Suppressor macrophage treated with lipopolysaccharide for 4 hours (primary cell): ENCODE measurements at regions not wholly inside any gene's neighbourhood (a gene's known extent, or its start where the extent isn't known, plus 50 kb on each side); places are given as distances from the start of the nearest gene placed in this dataset.
"Not testable (repeated sequence)": the region's sequence is repeated elsewhere in the genome, so short reads cannot be mapped to it uniquely, and the experiment has no call there.

Experiments
- DNase-seq: peaks from one replicate; pipeline ENCODE4 v3.0.0-alpha.2; 2020

- no peak for DNase-seq
These were observed 113.7 kb upstream of the CREB1 start for GRCh38 chr2:207416111-207416510.

- DNase-seq, result no peak
These were observed 112.9 kb upstream of the CREB1 start for GRCh38 chr2:207416900-207417299.

GRCh38 chr2:207417301-207417718 is 112.5 kb upstream of the CREB1 start:
- DNase-seq, result no peak

- no peak for DNase-seq
These were observed 111.3 kb upstream of the CREB1 start for GRCh38 chr2:207418419-207418818.

- no peak for DNase-seq
These were observed 110.4 kb upstream of the CREB1 start for GRCh38 chr2:207419331-207419730.

GRCh38 chr2:207421671-207422070 is 108.1 kb upstream of the CREB1 start:
- no peak for DNase-seq

- DNase-seq, result no peak
These were observed 107.4 kb upstream of the CREB1 start for GRCh38 chr2:207422380-207422779.

- peak; percentile 46 for DNase-seq
These were observed 105.9 kb upstream of the CREB1 start for GRCh38 chr2:207423886-207424285.

- no peak for DNase-seq
These were observed 101.8 kb upstream of the CREB1 start for GRCh38 chr2:207427986-207428385.

GRCh38 chr2:207428573-207428972 is 101.2 kb upstream of the CREB1 start:
- DNase-seq, result no peak

- no peak for DNase-seq
These were observed 97.3 kb upstream of the CREB1 start for GRCh38 chr2:207432453-207432852.

- no peak for DNase-seq
These were observed 95.5 kb upstream of the CREB1 start for GRCh38 chr2:207434306-207434705.

GRCh38 chr2:207434899-207435465 is 94.8 kb upstream of the CREB1 start:
- DNase-seq, result no peak

GRCh38 chr2:207437136-207437523 is 92.6 kb upstream of the CREB1 start:
- DNase-seq, result no peak

- DNase-seq, result no peak
These were observed 92.1 kb upstream of the CREB1 start for GRCh38 chr2:207437524-207438143.

GRCh38 chr2:207438414-207439126 is 91.2 kb upstream of the CREB1 start:
- no peak for DNase-seq

GRCh38 chr2:207439881-207440280 is 89.9 kb upstream of the CREB1 start:
- DNase-seq, result not testable (repeated sequence)

GRCh38 chr2:207444756-207445155 is 85.0 kb upstream of the CREB1 start:
- no peak for DNase-seq

- no peak for DNase-seq
These were observed 83.1 kb upstream of the CREB1 start for GRCh38 chr2:207446653-207447052.

- DNase-seq, result no peak
These were observed 81.8 kb upstream of the CREB1 start for GRCh38 chr2:207448006-207448405.

GRCh38 chr2:207449642-207450165 is 80.1 kb upstream of the CREB1 start:
- DNase-seq, result no peak

GRCh38 chr2:207450186-207450585 is 79.6 kb upstream of the CREB1 start:
- no peak for DNase-seq

GRCh38 chr2:207458582-207458981 is 71.2 kb upstream of the CREB1 start:
- no peak for DNase-seq
